GM12891 (cell line): ENCODE measurements at regions not wholly inside any gene's neighbourhood (a gene's known extent, or its start where the extent isn't known, plus 50 kb on each side); places are given as distances from the start of the nearest gene placed in this dataset.

Experiments
- POLR2A ChIP-seq: IDR thresholded peaks from 2 replicates; pipeline ENCODE4 v1.6.1; 2011; ENCODE audit warnings: low read depth, low read length, control low read depth
- POLR2AphosphoS5 ChIP-seq: IDR thresholded peaks from 2 replicates; pipeline ENCODE4 v1.6.1; 2011; ENCODE audit warnings: low read depth, low read length, control low read depth
- POU2F2 ChIP-seq: IDR thresholded peaks from 2 replicates; pipeline ENCODE4 v1.6.1; 2011; ENCODE audit warnings: low read depth, mild to moderate bottlenecking, control low read depth, low read length, moderate library complexity
- SPI1 ChIP-seq: IDR thresholded peaks from 2 replicates; pipeline ENCODE4 v1.6.1; 2011; ENCODE audit warnings: low read depth, low read length, control low read depth
- TAF1 ChIP-seq: IDR thresholded peaks from 2 replicates; pipeline ENCODE4 v1.6.1; 2011; ENCODE audit warnings: low read depth, low read length, control low read depth

DNA sequence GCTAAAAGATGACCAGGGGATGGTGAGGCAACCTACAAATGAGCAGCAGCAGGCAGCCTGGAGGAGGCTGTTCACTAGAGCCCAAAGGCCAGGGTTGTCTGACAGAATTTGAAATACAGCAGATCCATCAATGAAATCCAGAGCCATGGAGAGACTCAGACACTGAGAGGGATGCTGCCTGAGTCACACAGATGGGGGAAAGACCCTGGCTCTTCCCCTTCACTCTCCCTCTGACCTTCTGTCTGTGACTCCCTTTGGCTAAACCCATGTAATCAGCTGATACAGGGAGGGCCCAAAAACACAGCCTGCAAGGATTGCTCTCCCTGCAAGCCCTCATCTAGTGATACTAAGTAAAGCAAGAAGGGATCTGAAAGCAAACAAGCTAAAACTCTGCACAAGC lies 166.5 kb upstream of the SPOPL start:
- TF ChIP-seq SPI1, result no peak
- TF ChIP-seq TAF1, result no peak
- TF ChIP-seq POLR2A, result no peak
- no peak for TF ChIP-seq POLR2AphosphoS5
- TF ChIP-seq POU2F2, result no peak
